Body of pancreas (tissue), 4 donors: ENCODE measurements at regions not wholly inside any gene's neighbourhood (a gene's known extent, or its start where the extent isn't known, plus 50 kb on each side); places are given as distances from the start of the nearest gene placed in this dataset.

Experiments used
- POLR2A ChIP-seq, 3 donors: fragments of 450-650 bp; IDR thresholded peaks; one replicate each; pipeline ENCODE4 v1.6.1; 2016; ENCODE audit warnings: antibody characterized with exemption in 3 of 3, mild to moderate bottlenecking in 2 of 3
- TF ChIP-seq, protein P1 (sequence below), 7 experiments: fragments of 450-650 bp in 4 of 7; fragments of 200-600 bp in 3 of 7; sonication (generic) in 3 of 7; IDR thresholded peaks; one replicate each; pipeline ENCODE4 v1.5.1; 2016 to 2019; ENCODE audit warnings: antibody characterized with exemption in 7 of 7

DNA sequence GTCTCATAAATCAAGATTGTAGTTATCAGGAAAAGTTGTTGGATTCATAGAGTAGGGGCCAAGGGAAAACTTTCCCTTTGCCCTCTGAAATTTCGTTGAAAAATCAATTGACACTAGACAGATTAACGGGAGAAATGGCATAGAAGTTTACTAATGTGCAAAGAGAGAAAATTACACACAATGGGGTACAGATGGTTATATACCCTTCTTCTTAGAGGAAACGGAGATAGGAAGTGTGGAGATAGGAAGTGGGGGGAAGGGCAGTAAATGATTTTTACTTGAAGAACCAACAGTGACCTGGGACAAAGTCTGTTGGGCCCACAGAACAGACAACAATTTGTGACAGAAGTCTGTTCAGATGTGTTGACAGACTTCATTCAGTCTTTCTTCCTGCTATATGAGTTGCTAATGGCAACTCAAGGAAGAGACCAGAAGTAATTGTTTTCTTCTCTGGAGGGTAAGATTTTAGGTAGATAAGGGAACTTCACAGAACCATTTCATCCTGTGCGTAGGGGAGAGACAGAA is 177.9 kb downstream of the C9orf152 start:
- TF ChIP-seq POLR2A (IDR thresholded peaks at IDR 0.05) = no peak
- TF ChIP-seq, protein P1, sequence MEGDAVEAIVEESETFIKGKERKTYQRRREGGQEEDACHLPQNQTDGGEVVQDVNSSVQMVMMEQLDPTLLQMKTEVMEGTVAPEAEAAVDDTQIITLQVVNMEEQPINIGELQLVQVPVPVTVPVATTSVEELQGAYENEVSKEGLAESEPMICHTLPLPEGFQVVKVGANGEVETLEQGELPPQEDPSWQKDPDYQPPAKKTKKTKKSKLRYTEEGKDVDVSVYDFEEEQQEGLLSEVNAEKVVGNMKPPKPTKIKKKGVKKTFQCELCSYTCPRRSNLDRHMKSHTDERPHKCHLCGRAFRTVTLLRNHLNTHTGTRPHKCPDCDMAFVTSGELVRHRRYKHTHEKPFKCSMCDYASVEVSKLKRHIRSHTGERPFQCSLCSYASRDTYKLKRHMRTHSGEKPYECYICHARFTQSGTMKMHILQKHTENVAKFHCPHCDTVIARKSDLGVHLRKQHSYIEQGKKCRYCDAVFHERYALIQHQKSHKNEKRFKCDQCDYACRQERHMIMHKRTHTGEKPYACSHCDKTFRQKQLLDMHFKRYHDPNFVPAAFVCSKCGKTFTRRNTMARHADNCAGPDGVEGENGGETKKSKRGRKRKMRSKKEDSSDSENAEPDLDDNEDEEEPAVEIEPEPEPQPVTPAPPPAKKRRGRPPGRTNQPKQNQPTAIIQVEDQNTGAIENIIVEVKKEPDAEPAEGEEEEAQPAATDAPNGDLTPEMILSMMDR (IDR thresholded peaks at IDR 0.05) = no peak
